HepG2 (cell line): ENCODE measurements at regions not wholly inside any gene's neighbourhood (a gene's known extent, or its start where the extent isn't known, plus 50 kb on each side); places are given as distances from the start of the nearest gene placed in this dataset.

Experiments
- HMGXB3 ChIP-seq: sonication (generic); formaldehyde crosslinking; IDR thresholded peaks from 2 replicates; pipeline ENCODE4 v1.4.0; 2020; ENCODE audit warnings: missing genetic modification reagents, borderline replicate concordance
- MTA1 ChIP-seq: sonication (generic); formaldehyde crosslinking; IDR thresholded peaks from 2 replicates; pipeline ENCODE4 v1.4.0; 2020; ENCODE audit warnings: missing genetic modification reagents, mild to moderate bottlenecking, borderline replicate concordance
- PAF1 ChIP-seq: IDR thresholded peaks from 2 replicates; pipeline ENCODE4 v1.6.1; 2016; ENCODE audit warnings: missing genetic modification reagents, missing compliant biosample characterization
- TAF15 ChIP-seq: fragments of 200-400 bp; formaldehyde crosslinking; IDR thresholded peaks from one replicate; pipeline ENCODE4 v1.6.1; 2018; ENCODE audit warnings: mild to moderate bottlenecking, low read depth, low read length; ENCODE audit not compliant: poor library complexity, severe bottlenecking
- ZNF124 ChIP-seq: sonication (generic); formaldehyde crosslinking; IDR thresholded peaks from 2 replicates; pipeline ENCODE4 v1.4.0; 2020; ENCODE audit warnings: missing genetic modification reagents
- ZNF605 ChIP-seq: sonication (generic); formaldehyde crosslinking; IDR thresholded peaks from 2 replicates; pipeline ENCODE4 v1.8.0; 2022; ENCODE audit warnings: mild to moderate bottlenecking, missing genetic modification reagents
- ZNF709 ChIP-seq: sonication (generic); formaldehyde crosslinking; IDR thresholded peaks from 2 replicates; pipeline ENCODE4 v1.5.0; 2020; ENCODE audit warnings: mild to moderate bottlenecking, missing genetic modification reagents
- TF ChIP-seq, protein P1 (sequence below): sonication (generic); formaldehyde crosslinking; IDR thresholded peaks from 2 replicates; pipeline ENCODE4 v1.4.0; 2020; ENCODE audit warnings: mild to moderate bottlenecking, missing genetic modification reagents, borderline replicate concordance

GRCh38 chrX:128807367-128807766 lies 715.9 kb downstream of the SMARCA1 start (continued):
- TF ChIP-seq HMGXB3 (CRISPR knock-in tag) (no peak), ZNF605 (CRISPR knock-in tag) (no peak), TAF15 (no peak), ZNF124 (CRISPR knock-in tag) (no peak), PAF1 (CRISPR knock-in tag) (no peak), MTA1 (CRISPR knock-in tag) (no peak), ZNF709 (CRISPR knock-in tag) (no peak)
- TF ChIP-seq, protein P1, sequence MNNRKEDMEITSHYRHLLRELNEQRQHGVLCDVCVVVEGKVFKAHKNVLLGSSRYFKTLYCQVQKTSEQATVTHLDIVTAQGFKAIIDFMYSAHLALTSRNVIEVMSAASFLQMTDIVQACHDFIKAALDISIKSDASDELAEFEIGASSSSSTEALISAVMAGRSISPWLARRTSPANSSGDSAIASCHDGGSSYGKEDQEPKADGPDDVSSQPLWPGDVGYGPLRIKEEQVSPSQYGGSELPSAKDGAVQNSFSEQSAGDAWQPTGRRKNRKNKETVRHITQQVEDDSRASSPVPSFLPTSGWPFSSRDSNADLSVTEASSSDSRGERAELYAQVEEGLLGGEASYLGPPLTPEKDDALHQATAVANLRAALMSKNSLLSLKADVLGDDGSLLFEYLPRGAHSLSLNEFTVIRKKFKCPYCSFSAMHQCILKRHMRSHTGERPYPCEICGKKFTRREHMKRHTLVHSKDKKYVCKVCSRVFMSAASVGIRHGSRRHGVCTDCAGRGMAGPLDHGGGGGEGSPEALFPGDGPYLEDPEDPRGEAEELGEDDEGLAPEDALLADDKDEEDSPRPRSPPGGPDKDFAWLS (CRISPR knock-in tag), result no peak
